ENCODE measurements at regions not wholly inside any gene's neighbourhood (a gene's known extent, or its start where the extent isn't known, plus 50 kb on each side); places are given as distances from the start of the nearest gene placed in this dataset.

DNA sequence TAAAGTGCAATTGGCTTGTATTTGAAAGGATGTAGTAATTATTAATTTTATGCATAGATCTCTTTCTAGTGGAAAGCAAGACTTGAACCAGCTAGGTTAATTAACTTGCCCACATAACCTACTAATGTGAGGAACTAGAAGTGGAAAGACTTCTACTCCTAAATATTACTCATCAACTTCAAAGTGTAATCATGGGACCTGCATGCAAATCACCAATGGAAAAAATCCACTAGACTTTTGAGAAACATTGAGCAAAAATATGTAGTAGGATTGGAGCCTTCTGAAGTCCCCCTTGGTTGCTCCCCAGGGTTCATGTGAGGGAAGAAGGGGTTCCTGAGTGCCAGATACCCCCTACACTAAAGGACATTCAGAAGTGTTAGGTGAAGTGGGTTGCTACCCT, 240.2 kb downstream of the PTEN start:
- TF ChIP-seq, protein P1, sequence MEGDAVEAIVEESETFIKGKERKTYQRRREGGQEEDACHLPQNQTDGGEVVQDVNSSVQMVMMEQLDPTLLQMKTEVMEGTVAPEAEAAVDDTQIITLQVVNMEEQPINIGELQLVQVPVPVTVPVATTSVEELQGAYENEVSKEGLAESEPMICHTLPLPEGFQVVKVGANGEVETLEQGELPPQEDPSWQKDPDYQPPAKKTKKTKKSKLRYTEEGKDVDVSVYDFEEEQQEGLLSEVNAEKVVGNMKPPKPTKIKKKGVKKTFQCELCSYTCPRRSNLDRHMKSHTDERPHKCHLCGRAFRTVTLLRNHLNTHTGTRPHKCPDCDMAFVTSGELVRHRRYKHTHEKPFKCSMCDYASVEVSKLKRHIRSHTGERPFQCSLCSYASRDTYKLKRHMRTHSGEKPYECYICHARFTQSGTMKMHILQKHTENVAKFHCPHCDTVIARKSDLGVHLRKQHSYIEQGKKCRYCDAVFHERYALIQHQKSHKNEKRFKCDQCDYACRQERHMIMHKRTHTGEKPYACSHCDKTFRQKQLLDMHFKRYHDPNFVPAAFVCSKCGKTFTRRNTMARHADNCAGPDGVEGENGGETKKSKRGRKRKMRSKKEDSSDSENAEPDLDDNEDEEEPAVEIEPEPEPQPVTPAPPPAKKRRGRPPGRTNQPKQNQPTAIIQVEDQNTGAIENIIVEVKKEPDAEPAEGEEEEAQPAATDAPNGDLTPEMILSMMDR (IDR thresholded peaks at IDR 0.05; ENCODE audit: insufficient read depth, low read length, poor library complexity, severe bottlenecking), result no peak
- TF ChIP-seq EZH2phosphoT487 (conservative IDR thresholded peaks at IDR 0.05; ENCODE audit: low read length), result no peak

Measured in SU-DHL-6 (cell line).